SK-N-MC (cell line): ENCODE measurements at regions not wholly inside any gene's neighbourhood (a gene's known extent, or its start where the extent isn't known, plus 50 kb on each side); places are given as distances from the start of the nearest gene placed in this dataset.
"Not testable (repeated sequence)": the region's sequence is repeated elsewhere in the genome, so short reads cannot be mapped to it uniquely, and the experiment has no call there.

Experiments used
- DNase-seq: peaks from one replicate; pipeline ENCODE4 v3.0.0-alpha.2; 2011; ENCODE audit warnings: low read depth, low spot score
- H3K27ac ChIP-seq: fragments of 200-600 bp; sonication (generic); 2 replicates; pipeline ENCODE4 v1.5.1; 2016; ENCODE audit warnings: mixed run types
- H3K36me3 ChIP-seq: fragments of 200-600 bp; sonication (generic); 2 replicates; pipeline ENCODE4 v1.6.1; 2017; ENCODE audit warnings: antibody characterized with exemption, low read length, mixed read lengths; ENCODE audit not compliant: insufficient read depth
- H3K4me3 ChIP-seq: fragments of 200-600 bp; sonication (generic); 2 replicates; pipeline ENCODE4 v1.5.1; 2016
- H3K9ac ChIP-seq: fragments of 200-600 bp; sonication (generic); 2 replicates; pipeline ENCODE4 v1.8.0; 2017; ENCODE audit warnings: mixed run types, mixed read lengths; ENCODE audit not compliant: insufficient read length
- H3K9me3 ChIP-seq: fragments of 200-600 bp; sonication (generic); 2 replicates; pipeline ENCODE4 v1.6.1; 2017; ENCODE audit warnings: low read depth, mild to moderate bottlenecking, antibody characterized with exemption, low read length, moderate library complexity, mixed read lengths
- EZH2 ChIP-seq: fragments of 200-600 bp; sonication (generic); IDR thresholded peaks from one replicate; pipeline ENCODE4 v1.6.1; 2017; ENCODE audit warnings: antibody characterized with exemption
- FOXP2 ChIP-seq: optimal IDR thresholded peaks from 2 replicates; pipeline ENCODE3; 2011; ENCODE audit warnings: mild to moderate bottlenecking, moderate library complexity; ENCODE audit not compliant: insufficient read depth; ENCODE audit errors: extremely low read length, control extremely low read depth
- POLR2AphosphoS5 ChIP-seq: IDR thresholded peaks from 2 replicates; pipeline ENCODE4 v1.6.1; 2012; ENCODE audit warnings: mild to moderate bottlenecking, low read depth, low read length, borderline replicate concordance

DNA sequence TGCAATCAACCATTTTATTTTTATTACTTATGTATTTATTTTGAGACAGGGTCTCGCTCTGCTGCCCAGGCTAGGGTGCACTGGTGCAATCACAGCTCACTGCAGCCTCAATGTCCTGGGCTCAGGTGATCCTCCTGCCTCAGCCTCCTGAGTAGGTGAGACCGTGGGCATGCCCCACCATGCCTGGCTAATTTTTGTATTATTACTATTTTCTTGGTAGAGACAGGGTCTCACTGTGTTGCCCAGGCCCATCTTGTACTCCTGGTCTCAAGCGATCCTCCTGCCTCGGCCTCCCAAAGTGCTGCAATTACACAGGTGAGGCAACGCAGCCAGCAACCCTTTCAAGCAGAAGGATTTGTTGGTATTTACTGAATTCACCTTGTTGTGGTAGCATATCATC, 60.3 kb upstream of the PPP2R3B start:
- TF ChIP-seq POLR2AphosphoS5, result no peak
- no peak for TF ChIP-seq FOXP2
- H3K9ac ChIP-seq, result no peak overlapping the region
- H3K9me3 ChIP-seq, result no peaks in the 10 kb centered on the region
- no peaks in the 10 kb centered on the region for H3K36me3 ChIP-seq
- no peak overlapping the region for H3K4me3 ChIP-seq
- H3K27ac ChIP-seq, result no peak overlapping the region
- DNase-seq, result no peak

DNA sequence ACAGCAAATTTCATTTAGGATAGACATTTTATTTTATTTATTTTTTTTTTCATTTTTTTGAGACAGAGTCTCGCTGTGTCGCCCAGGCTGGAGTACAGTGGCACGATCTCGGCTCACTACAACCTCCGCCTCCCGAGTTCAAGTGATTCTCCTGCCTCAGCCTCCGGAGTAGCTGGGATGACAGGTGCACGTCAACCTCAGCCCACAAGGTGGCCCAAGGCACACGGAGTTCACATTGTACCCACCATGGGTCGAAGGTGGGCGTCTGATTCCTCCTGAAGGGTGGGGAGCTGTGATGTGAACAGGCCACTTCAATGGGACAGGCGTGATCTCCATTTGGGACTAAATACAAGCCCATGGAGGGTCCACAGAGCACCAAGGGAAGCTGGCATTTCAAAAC, 65.0 kb upstream of the PPP2R3B start:
- not testable (repeated sequence) for DNase-seq, H3K36me3 ChIP-seq, H3K4me3 ChIP-seq, H3K27ac ChIP-seq, H3K9me3 ChIP-seq, H3K9ac ChIP-seq

DNA sequence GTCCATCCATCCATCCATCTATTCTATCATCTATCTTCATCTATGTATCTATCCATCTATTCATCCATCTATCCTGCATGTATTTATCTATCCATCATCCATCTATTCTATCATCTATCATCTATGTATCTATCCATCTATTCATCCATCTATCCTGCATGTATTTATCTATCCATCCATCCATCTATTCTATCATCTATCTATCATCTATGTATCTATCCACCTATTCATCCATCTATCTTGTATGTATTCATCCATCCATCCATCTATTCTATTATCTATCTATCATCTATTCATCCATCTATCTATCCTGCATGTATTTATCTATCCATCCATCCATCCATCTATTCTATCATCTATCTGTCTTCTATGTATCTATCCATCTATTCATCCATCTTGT, 65.9 kb upstream of the PPP2R3B start:
- no peak for TF ChIP-seq EZH2
- DNase-seq, result no peak
- H3K36me3 ChIP-seq, result no peaks in the 10 kb centered on the region
- no peak overlapping the region for H3K27ac ChIP-seq
- H3K9ac ChIP-seq, result no peak overlapping the region
- H3K4me3 ChIP-seq, result no peak overlapping the region
- H3K9me3 ChIP-seq, result no peaks in the 10 kb centered on the region

DNA sequence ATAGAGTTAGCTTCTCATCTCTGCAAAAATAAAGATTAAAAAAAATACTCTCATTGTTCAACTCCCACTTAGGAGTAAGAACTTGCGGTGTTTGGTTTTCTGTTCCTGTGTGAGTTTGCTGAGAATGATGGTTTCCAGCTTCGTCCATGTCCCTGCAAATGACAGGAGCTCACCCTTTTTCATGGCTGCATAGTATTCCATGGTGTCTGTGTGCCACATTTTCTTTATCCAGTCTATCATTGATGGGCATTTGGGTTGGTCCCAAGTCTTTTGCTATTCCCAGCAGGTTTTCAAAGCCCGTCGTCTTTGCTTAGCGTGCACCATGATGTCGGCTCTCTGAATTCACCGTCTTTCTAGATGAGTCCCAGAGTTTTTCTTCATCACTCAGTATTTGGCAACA, 67.8 kb upstream of the PPP2R3B start:
- H3K36me3 ChIP-seq, H3K9me3 ChIP-seq, DNase-seq, H3K9ac ChIP-seq, H3K27ac ChIP-seq, H3K4me3 ChIP-seq: not testable (repeated sequence)

DNA sequence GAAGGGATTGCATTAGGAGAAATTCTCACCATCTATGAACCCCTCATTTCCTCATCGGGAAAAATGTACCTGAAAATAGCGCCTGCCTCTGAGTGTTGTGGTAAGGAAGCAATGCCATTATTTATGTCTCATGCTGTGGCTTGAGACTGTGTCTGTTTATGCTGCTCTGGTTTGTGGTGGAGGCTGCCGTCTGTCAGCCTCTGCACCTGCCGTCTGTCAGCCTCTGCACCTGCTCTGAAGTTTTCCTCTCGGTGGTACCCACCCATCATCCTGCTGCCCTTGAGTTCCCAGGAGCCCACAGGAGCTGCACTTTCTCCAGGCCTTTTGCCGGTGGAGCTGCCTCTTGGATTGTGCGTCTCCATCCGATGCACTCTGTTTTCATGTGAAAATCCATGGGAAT, 68.5 kb upstream of the PPP2R3B start:
- Histone ChIP-seq H3K9ac (no peak overlapping the region), H3K9me3 (no peaks in the 10 kb centered on the region), H3K36me3 (no peaks in the 10 kb centered on the region), H3K4me3 (no peak overlapping the region), H3K27ac (no peak overlapping the region)
- no peak for DNase-seq
- TF ChIP-seq POLR2AphosphoS5 (no peak), FOXP2 (no peak), EZH2 (no peak)

DNA sequence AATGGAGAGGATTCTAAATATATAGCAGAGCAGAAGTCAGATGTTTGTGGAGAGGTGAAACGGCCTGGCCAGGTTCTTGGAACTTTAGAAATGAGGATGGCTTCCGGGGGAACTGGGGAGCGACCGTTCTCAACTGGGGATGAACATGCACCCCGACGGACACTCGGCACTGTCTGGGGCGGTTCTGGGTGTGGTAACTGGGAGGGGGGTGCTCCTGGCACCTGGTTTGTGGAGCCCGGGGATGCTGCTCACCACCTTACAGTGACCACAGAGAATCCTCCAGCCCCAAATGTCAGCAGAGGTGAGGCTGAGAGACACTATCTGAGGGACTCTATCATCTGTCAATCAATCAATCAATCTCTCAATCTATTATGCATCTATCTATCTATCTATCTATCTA, 69.0 kb upstream of the PPP2R3B start:
- no peak overlapping the region for H3K4me3 ChIP-seq
- no peak overlapping the region for H3K9ac ChIP-seq
- DNase-seq, result no peak
- H3K9me3 ChIP-seq, result no peaks in the 10 kb centered on the region
- no peak overlapping the region for H3K27ac ChIP-seq
- no peaks in the 10 kb centered on the region for H3K36me3 ChIP-seq
- TF ChIP-seq EZH2 (no peak), FOXP2 (no peak), POLR2AphosphoS5 (no peak)

DNA sequence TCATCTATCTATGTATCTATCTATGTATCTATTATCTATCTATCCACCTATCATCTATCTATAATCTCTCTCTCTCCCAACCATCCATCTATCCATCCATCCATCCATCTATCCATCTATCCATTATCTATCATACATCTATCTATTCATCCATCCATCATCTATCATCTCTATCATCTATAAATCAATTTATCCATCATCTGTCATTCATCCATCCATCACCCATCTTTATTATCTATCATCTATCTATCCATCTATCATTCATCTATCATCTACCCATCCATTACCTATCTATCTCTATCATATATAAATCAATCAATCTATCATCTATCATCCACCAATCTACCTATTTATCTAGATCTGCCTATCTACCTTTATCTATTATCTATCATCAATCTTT, 69.4 kb upstream of the PPP2R3B start:
- no peak for DNase-seq
- no peak overlapping the region for H3K27ac ChIP-seq
- no peaks in the 10 kb centered on the region for H3K9me3 ChIP-seq
- TF ChIP-seq EZH2, result no peak
- no peak for TF ChIP-seq POLR2AphosphoS5
- no peak for TF ChIP-seq FOXP2
- no peak overlapping the region for H3K4me3 ChIP-seq
- H3K36me3 ChIP-seq, result no peaks in the 10 kb centered on the region
- H3K9ac ChIP-seq, result no peak overlapping the region

DNA sequence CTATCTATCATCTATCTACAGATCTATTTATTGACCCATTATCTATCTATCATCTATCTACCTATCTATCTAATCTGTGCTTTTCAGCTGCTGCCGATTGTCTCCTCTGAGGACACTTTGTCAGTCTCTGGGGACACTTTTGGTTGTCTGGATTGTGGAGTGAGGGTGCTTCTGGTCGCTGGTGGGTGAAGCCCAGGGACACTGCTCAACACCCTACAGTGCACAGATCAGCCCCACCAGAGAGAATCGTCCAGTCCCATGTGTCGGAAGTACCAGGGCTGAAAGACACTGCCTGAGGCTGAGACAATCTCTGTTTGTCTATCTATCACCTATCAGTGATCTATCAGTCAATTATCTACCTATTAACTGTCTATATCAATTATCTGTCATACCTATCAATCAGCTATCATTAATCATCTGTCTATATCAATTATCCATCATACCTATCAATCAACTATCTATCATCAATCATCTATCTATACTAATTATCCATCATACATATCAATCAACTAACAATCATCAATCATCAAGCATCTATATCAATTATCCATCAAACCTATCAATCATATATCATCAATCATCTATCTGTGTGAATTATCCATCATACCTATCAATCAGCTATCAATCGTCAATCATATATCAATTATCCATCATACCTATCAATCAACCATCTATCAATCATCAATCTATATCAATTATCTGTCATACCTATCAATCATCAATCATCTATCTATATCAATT, 70.0 kb upstream of the PPP2R3B start:
- TF ChIP-seq POLR2AphosphoS5 (no peak), EZH2 (no peak), FOXP2 (no peak)
- no peaks in the 10 kb centered on the region for H3K36me3 ChIP-seq
- H3K9me3 ChIP-seq, result no peaks in the 10 kb centered on the region
- no peak for DNase-seq
- no peak overlapping the region for H3K27ac ChIP-seq
- no peak overlapping the region for H3K9ac ChIP-seq
- H3K4me3 ChIP-seq, result no peak overlapping the region

DNA sequence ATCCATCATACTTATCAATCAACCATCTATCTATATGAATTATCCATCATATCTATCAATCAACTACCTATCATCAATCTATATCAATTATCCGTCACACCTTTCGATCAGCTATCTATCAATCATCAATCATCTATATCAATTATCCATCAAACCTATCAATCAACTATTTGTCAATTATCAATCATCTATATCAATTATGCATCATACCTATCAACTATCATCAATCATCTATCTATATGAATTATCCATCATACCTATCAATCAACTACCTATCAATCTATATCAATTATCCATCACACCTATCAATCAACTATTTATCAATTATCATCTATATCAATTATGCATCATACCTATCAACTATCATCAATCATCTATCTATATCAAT, 70.6 kb upstream of the PPP2R3B start:
- no peak overlapping the region for H3K27ac ChIP-seq

More for the DNA sequence above, 70.6 kb upstream of the PPP2R3B start:
- Histone ChIP-seq H3K9ac (no peak overlapping the region), H3K4me3 (no peak overlapping the region), H3K9me3 (no peaks in the 10 kb centered on the region), H3K36me3 (no peaks in the 10 kb centered on the region)
- TF ChIP-seq EZH2 (no peak), FOXP2 (no peak), POLR2AphosphoS5 (no peak)
- no peak for DNase-seq
